ENCODE measurements at regions not wholly inside any gene's neighbourhood (a gene's known extent, or its start where the extent isn't known, plus 50 kb on each side); places are given as distances from the start of the nearest gene placed in this dataset.

GRCh38 chr3:117243657-117244056 lies 534.1 kb downstream of the TUSC7 start (continued):
- no peak for TF ChIP-seq CHD7 (IDR thresholded peaks at IDR 0.05; ENCODE audit: insufficient replicate concordance, low read length)
- TF ChIP-seq SUZ12 (IDR thresholded peaks at IDR 0.05; ENCODE audit: low read length) = no peak
- TF ChIP-seq SP1 (IDR thresholded peaks at IDR 0.05; ENCODE audit: low read depth, low read length) = no peak
- TF ChIP-seq RXRA (IDR thresholded peaks at IDR 0.05; ENCODE audit: insufficient read depth, low read depth, low read length) = no peak
- no peak for TF ChIP-seq TAF7 (optimal IDR thresholded peaks at IDR 0.05; ENCODE audit: borderline replicate concordance, low read depth, low read length)
- no peak for TF ChIP-seq CTCF (IDR thresholded peaks at IDR 0.05; ENCODE audit: control extremely low read depth in 1 of 3, insufficient read depth in 1 of 3, low read depth in 1 of 3, low read length in 3 of 3)
